CD4-positive, alpha-beta T cell treated with Interleukin-2 at 100 ng/mL for 4 hours (primary cell): ENCODE measurements at regions not wholly inside any gene's neighbourhood (a gene's known extent, or its start where the extent isn't known, plus 50 kb on each side); places are given as distances from the start of the nearest gene placed in this dataset.
"Not testable (repeated sequence)": the region's sequence is repeated elsewhere in the genome, so short reads cannot be mapped to it uniquely, and the experiment has no call there.

ENCODE experiments used
- DNase-seq: peaks from one replicate; pipeline ENCODE4 v3.0.0-alpha.2; 2020; ENCODE audit warnings: low spot score

- no peak for DNase-seq
Observed at GRCh38 chr11:129699711-129700304, 115.8 kb upstream of the TMEM45B start.

- DNase-seq, result no peak
Observed at GRCh38 chr11:129700701-129701100, 114.9 kb upstream of the TMEM45B start.

DNA sequence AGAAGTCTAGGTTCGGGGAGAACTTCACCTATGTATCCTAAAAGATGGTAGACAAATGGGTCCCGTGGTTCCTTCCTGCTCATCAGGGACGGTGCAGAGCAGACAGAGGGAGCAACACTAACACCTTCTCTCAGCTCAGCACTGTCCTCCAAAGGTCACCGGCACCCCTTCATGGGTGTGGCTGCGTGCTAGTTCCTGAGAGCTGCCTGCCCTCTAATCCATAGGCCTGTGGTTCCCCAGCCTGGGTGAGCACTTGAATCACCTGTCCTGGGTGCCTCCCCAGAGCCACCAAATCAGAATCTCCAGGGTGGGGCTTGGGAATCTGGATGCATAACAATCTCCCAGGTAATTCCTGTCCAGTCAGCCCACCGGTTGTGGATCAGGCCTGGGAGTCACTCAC, 113.9 kb upstream of the TMEM45B start:
- DNase-seq, result no peak

DNA sequence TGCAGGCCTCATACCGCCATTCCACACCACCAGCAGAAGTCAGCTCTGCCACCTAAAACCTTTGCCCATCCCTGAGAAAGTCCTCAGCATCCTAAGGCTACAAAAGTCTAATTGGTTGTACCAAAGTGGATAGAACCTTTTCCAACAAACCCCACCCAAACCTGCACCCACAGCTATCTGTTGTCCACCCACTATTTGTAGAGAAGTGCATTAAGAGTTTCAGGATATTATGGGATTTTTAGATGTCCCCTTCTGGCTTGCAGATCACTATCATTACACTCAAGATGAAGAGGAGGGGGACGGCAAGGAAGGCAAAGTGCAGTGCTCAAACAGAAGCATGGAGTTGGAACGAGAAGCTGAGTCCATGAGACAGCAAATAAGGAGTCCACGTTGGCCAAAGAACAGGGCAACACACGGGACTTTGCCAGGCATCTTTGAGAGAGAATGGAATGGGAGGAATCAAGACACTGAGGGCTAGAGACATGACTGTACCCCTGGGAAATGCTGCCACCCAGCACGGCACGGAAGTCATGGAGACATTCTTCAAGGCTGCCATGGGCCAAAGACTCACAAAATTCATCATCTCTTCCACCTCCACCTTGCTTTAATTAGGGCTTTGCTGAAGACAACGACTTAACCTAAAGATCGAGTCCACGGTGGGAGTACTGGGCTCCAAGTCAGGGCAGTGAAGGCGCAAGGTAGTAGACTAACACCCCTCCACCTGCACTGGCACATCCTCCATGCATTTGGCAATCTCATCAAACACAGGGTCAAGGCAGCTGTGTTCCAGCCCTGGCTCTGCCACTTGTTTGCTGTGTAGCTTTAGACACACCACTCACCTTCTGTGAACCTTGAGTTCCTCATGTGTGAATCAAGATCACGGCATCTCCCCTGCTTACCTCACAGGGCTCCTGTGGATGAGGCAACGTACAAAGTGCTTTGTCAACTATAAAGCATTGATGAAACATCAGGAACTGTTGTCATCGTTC, 112.9 kb upstream of the TMEM45B start:
- no peak for DNase-seq

DNA sequence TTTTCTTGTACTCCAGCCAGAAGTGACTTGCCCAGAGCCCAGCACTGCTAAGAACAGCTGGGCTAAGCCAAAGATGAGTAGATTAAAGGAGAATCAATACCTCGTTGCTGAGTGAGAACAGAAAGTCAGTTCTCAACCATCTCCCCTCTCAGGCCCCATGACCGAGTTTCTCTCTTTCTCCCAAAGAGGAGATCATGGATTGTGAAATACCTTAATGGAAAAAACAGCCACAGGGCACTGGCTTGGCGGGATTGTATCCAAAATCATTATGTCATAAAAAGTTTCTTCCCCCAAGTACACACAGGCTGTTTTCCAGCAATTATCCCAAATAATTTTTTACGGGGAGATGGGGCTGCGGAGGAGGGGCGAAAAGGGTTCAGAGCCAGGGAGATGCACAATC, 111.8 kb upstream of the TMEM45B start:
- DNase-seq, result no peak

- no peak for DNase-seq
Observed at GRCh38 chr11:129704831-129705230, 110.8 kb upstream of the TMEM45B start.

DNA sequence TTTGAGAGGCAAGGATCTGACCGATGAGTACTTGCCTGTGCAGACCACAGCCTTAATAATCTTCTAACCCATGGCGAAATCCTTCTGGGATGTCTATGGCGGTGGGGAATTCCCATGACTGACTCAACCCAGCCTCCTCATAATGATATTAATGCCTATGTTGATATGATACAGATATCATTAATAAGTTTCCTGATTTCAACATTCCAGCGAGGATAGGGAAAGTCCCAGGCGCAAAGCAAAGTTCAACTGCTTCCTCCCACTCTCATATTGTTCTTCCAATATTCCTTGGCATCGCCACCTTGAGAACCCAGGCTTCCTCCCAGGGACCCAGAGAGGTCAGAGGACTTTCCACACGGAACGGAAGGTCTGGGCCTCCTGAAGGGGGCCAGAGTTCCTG, 110.3 kb upstream of the TMEM45B start:
- no peak for DNase-seq

DNA sequence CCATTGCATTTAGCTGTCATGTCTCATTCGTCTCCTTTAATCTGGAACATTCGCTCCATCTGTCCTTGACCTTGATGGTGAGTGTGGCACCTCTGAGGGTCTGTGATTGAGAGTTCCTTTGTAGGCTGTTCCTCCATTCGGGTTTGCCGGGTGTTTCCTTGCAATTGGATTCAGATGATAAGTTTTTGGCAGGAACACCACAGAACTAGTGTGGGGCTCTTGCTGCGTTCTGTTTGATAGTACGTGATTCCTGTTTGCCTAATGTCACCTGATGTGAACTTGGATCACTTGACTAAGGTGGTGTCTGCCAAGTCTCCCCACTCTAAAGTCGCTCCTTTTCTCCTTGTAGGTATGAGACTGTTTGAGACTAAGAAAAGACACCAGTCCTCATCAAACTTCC, 109.7 kb upstream of the TMEM45B start:
- DNase-seq, result no peak

DNA sequence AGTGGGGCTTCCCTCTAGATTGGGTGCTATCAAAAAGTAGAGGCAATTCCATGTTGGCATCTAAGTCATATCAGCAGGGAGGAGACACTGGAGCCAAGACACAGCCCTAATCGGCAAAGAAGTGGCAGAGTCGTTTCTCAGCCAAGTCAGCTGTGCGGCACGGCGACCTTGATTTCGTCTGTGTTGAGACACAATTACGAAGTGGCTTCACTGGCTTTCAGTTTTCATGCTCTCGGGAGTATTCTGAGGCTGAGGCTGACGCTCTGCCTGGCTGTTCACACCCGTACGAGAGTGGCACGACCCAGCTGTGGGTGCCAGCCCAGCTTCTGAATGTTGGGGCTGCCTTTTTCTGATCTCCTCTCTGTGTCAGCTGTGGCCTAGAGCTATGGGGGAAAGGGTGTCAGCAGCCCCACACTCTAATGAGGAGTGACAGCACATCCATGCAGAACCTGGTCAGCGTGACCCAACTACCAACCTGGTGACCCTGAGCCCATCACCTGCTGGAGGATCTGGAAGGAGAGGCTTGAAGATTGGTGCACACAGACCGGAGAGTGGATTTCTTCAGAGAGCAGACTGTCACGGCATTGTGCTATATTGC, 105.7 kb upstream of the TMEM45B start:
- DNase-seq, result no peak

DNA sequence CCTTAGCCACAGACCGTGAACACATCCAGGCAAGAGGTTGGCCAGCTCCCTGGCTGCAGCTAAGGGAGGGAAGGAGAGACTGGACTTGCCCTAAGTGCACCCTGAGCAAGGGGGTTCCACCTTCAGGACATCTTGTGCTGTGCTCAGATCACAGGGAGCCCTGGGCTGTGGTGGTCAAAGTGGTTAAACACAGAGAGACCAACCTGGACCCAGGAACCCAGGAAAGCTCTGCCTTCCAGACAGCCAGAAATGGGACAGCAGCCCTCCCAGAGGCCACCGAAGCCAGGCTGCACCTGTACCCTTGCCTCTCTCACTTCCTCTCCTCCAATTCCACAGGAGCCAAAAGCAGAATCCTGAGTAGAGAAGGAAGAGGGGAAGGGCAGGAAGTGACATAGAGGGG, 105.2 kb upstream of the TMEM45B start:
- DNase-seq, result no peak

DNA sequence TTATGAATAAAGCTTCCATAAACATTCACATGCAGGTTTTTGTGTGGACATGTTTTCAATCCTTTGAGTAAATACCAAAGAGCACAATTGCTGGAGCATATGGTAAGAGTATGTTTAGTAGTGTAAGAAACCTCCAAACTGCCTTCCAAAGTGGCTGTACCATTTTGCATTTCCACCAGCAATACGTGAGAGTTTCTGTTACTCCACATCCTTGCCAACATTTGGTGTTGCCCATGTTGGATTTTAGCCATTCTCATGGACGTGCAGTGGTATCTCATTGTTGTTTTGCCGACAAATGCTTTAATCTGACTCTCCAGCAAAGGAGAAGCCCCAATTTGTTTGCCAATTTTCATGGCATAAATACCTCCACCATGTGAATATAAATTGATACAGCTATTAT, 103.9 kb upstream of the TMEM45B start:
- DNase-seq, result no peak

DNA sequence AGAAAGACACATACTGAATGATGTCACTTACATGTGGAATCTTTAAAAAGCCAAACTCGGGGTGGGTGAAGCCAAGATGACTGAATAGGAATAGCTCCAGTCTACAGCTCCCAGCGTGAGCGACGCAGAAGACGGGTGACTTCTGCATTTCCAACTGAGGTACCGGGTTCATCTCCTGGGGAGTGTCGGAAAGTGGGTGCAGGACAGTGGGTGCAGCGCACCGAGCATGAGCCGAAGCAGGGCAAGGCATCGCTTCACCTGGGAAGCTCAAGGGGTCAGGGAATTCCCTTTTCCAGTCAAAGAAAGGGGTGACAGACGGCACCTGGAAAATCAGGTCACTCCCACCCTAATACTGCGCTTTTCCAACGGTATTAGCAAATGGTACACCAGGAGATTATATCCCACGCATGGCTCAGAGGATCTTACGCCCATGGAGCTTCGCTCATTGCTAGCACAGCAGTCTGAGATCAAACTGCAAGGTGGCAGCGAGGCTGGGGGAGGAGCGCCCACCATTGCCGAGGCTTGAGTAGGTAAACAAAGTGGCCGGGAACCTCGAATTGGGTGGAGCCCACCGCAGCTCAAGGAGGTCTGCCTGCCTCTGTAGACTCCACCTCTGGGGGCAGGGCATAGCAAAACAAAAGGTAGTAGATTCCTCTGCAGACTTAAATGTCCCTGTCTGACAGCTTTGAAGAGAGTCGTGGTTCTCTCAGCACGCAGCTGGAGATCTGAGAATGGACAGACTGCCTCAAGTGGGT, 103.0 kb upstream of the TMEM45B start:
- DNase-seq, result not testable (repeated sequence)

- no peak for DNase-seq
Observed at GRCh38 chr11:129719037-129719436, 96.6 kb upstream of the TMEM45B start.

- DNase-seq, result no peak
Observed at GRCh38 chr11:129720156-129720555, 95.5 kb upstream of the TMEM45B start.

DNA sequence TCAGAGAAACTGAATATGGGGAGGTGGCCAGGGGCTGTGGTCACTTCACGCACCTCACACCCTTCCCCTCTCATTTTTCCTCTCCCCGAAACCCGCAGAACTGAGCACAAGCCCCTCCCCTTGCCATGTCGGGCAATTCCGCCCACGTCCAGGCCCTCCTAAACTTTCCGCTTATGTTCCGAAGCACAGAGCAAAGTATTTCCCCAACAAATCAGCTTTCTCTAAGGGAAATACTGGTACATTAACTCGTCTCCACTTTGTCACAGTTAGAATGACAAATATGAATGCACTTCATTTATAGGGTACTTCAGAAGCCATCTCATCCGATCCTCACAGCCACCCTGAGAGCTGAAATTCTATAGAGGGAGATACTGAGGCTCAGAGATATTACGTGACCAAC, 94.7 kb upstream of the TMEM45B start:
- DNase-seq, result no peak

GRCh38 chr11:129721685-129722084, 94.0 kb upstream of the TMEM45B start:
- no peak for DNase-seq

DNA sequence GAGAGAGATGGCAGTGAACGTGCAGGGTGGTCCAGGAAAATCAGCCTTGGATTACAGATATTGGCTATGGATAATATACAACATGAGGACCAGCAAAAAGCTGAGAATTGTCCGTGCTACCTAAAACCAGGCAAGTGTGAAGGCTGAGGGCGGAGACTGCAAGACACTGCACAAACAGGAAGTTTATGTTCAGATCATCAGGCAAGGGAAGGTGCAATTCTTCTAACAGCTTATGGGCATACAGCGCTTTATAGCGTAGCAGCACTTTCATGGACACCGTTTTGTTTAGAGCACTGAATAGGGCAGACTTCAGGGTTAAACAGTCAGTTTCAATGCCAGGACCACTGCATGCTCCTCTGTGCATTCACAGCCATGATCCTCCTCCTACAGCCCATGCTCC, 93.1 kb upstream of the TMEM45B start:
- no peak for DNase-seq

DNA sequence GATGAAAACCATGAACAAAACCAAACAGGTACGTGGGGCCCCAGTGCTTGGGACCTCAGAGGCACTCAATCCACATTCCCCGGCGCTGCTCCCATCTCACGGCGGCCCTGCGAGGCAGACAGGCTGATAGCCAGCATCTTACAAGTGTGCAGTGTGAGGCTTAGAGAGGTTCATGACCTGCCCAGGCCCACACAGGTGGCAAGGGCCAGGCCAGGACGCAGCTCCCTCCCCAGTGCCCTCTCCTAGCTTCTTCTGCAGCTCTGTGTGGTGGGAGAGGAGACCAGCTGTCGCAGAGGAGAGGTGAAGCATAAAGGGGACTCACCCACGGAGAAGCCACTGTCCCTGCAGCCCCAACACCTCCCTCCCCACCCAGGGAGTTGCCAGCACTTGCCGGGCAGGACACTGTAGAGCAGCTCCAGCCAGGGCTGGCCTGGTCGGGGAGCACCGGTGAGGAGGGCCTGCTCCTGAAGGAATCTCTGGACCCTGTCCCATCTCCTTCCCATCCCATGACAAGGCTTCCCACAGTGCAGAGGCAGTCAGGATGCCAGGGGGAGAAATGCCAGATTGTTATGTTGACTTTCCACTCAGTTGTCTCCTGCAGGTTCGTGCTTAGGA, 92.4 kb upstream of the TMEM45B start:
- no peak for DNase-seq

- DNase-seq, result no peak
Observed at GRCh38 chr11:129723761-129724162, 91.9 kb upstream of the TMEM45B start.

DNA sequence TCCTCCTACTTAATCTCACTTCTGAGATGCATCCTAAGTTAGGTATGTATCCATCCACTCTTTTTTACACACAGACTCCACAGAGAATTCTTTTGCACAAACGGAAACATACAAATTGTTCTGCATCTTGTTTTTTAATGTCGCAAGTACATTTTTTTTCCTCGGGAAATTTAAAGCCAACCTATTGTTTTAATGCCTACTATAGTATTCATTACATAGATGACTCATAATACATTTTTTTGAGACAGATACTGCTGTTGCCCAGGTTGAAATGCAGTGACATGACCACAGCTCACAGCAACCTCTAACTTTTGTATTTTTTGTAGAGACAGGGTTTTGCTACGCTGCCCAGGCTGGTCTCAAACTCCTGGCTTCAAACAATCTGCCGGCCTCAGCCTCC, 90.8 kb upstream of the TMEM45B start:
- DNase-seq, result no peak

GRCh38 chr11:129726179-129726578, 89.5 kb upstream of the TMEM45B start:
- DNase-seq, result no peak

DNA sequence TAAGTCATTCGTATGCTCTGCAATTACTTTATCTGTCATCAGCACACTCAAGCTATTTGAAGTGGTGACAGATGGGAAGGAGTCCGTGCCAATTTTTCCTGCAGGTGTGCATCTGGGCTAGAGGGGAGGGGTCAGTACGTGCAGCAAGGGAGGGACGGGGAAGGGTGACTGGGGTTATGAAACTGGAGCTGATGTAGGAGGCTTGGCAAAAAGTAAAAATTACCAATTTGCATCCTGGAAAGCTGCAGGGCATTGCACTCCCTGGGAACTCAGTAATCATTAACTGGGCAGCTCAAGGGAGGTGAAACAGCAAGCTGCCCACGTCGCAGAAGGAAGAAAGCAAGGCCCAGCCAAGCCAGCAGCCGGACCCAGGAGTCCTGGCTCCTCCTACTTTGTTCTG, 87.1 kb upstream of the TMEM45B start:
- no peak for DNase-seq
